NCI-H1105 treated with DMSO at 0.1 percent for 48 hours (cell line): ENCODE measurements at regions not wholly inside any gene's neighbourhood (a gene's known extent, or its start where the extent isn't known, plus 50 kb on each side); places are given as distances from the start of the nearest gene placed in this dataset.
"Not testable (repeated sequence)": the region's sequence is repeated elsewhere in the genome, so short reads cannot be mapped to it uniquely, and the experiment has no call there.

Experiments used
- DNase-seq: peaks from one replicate; lab custom pipeline; 2025; lab: John Stamatoyannopoulos, UW

- no peak for DNase-seq
Measured at GRCh38 chr6:105726902-105727655, 324.2 kb upstream of the PREP start.

GRCh38 chr6:105714846-105715245 lies 312.0 kb upstream of the PREP start:
- DNase-seq, result no peak

GRCh38 chr6:105713474-105714118 lies 310.7 kb upstream of the PREP start:
- DNase-seq, result peak; percentile 20

- DNase-seq, result no peak
Measured at GRCh38 chr6:105711216-105711615, 308.3 kb upstream of the PREP start.

GRCh38 chr6:105705608-105706007 lies 302.7 kb upstream of the PREP start:
- DNase-seq, result no peak

GRCh38 chr6:105695461-105695860 lies 292.6 kb upstream of the PREP start:
- no peak for DNase-seq

GRCh38 chr6:105692613-105693215 lies 289.8 kb upstream of the PREP start:
- DNase-seq, result peak; percentile 97

GRCh38 chr6:105691971-105692370 lies 289.1 kb upstream of the PREP start:
- DNase-seq, result no peak

- DNase-seq, result no peak
Measured at GRCh38 chr6:105691081-105691480, 288.2 kb upstream of the PREP start.

- no peak for DNase-seq
Measured at GRCh38 chr6:105688573-105688972, 285.7 kb upstream of the PREP start.

- DNase-seq, result not testable (repeated sequence)
Measured at GRCh38 chr6:105686793-105687192, 283.9 kb upstream of the PREP start.

GRCh38 chr6:105681061-105681460 lies 278.2 kb upstream of the PREP start:
- no peak for DNase-seq

- DNase-seq, result no peak
Measured at GRCh38 chr6:105680131-105680530, 277.2 kb upstream of the PREP start.

- no peak for DNase-seq
Measured at GRCh38 chr6:105678516-105678915, 275.6 kb upstream of the PREP start.

GRCh38 chr6:105677671-105678475 lies 275.0 kb upstream of the PREP start:
- no peak for DNase-seq

GRCh38 chr6:105676857-105677256 lies 274.0 kb upstream of the PREP start:
- DNase-seq, result peak; percentile 12

- peak; percentile 70 for DNase-seq
Measured at GRCh38 chr6:105675715-105676397, 273.0 kb upstream of the PREP start.

- not testable (repeated sequence) for DNase-seq
Measured at GRCh38 chr6:105672856-105673538, 270.1 kb upstream of the PREP start.

- no peak for DNase-seq
Measured at GRCh38 chr6:105669232-105669631, 266.4 kb upstream of the PREP start.

- no peak for DNase-seq
Measured at GRCh38 chr6:105667056-105667455, 264.2 kb upstream of the PREP start.

GRCh38 chr6:105664931-105665330 lies 262.0 kb upstream of the PREP start:
- DNase-seq, result no peak
